K562 (cell line): ENCODE measurements at regions not wholly inside any gene's neighbourhood (a gene's known extent, or its start where the extent isn't known, plus 50 kb on each side); places are given as distances from the start of the nearest gene placed in this dataset.

Experiments
- ATAC-seq: fragments of 200-7000 bp; cut with Tn5 transposase; 3 replicates; pipeline ENCODE4 v1.9.1; 2020; ENCODE audit warnings: moderate library complexity
- BruUV-seq: library from RNA; stranded (reverse); fragments of 400-500 nt; replicated peaks from 2 replicates; lab custom pipeline; 2021; lab: Mats Ljungman, UMichigan
- CTCF ChIA-PET: fragments of 300-600 bp; formaldehyde crosslinking; extraction: SDS; loops from one replicate; lab custom pipeline; 2021; ENCODE audit warnings: low intra/inter-chr PET ratio; lab: Yijun Ruan, JAX
- POLR2A ChIA-PET: fragments of 300-600, 350-650 bp; sonication (Branson Sonifier 250); formaldehyde crosslinking; extraction: SDS; loops from one replicate; lab custom pipeline; 2021; ENCODE audit warnings: antibody characterized with exemption, inconsistent platforms; lab: Yijun Ruan, JAX
- DNase-seq, 4 experiments: peaks; one replicate each; pipeline versions ENCODE4 v3.0.0 to v3.0.0-alpha.2; 2011 to 2018; ENCODE audit warnings: low spot score in 3 of 4, mixed read lengths in 3 of 4; ENCODE audit errors: extremely low read depth in 1 of 4
- FAIRE-seq: peaks from 2 replicates; lab custom pipeline; 2011; peaks lifted over from hg19 to GRCh38; lab: Jason Lieb, UNC
- H2AFZ ChIP-seq: 2 replicates; pipeline ENCODE4 v1.6.0; 2011; ENCODE audit warnings: low read depth, low read length, control low read depth, inconsistent platforms
- H3K27ac ChIP-seq: fragments of 200-600 bp; 3 replicates; pipeline ENCODE4 v1.8.0; 2011; ENCODE audit warnings: low read depth, mild to moderate bottlenecking, control low read depth, inconsistent platforms, low read length, moderate library complexity, mixed read lengths; ENCODE audit errors: extremely low read depth
- H3K27me3 ChIP-seq, 2 experiments: fragments of 300-600 bp in 1 of 2; 2 replicates in 1 of 2; 3 replicates in 1 of 2; pipeline versions ENCODE4 v1.6.0 to v1.8.0; 2011; ENCODE audit warnings: inconsistent platforms in 2 of 2, low read length in 2 of 2, mild to moderate bottlenecking in 1 of 2, mixed read lengths in 1 of 2, moderate library complexity in 1 of 2; ENCODE audit not compliant: control insufficient read depth in 2 of 2, insufficient read depth in 2 of 2
- H3K36me3 ChIP-seq: fragments of 300-600 bp; 3 replicates; pipeline ENCODE4 v1.8.0; 2011; ENCODE audit warnings: mild to moderate bottlenecking, low read length, inconsistent platforms; ENCODE audit not compliant: control insufficient read depth, insufficient read depth
- H3K4me1 ChIP-seq, 2 experiments: fragments of 200-600 bp in 1 of 2; replicated peaks in 1 of 2; 2 replicates in 1 of 2; 3 replicates in 1 of 2; pipeline versions ENCODE4 v1.5.1 to v1.8.0; 2011; ENCODE audit warnings: inconsistent platforms in 2 of 2, low read length in 2 of 2, mild to moderate bottlenecking in 1 of 2, mixed read lengths in 1 of 2, moderate library complexity in 1 of 2; ENCODE audit not compliant: control insufficient read depth in 2 of 2, insufficient read depth in 2 of 2
- H3K4me2 ChIP-seq: 2 replicates; pipeline ENCODE4 v1.6.1; 2011; ENCODE audit warnings: low read length, control low read depth, inconsistent platforms, mixed read lengths; ENCODE audit not compliant: insufficient read depth
- H3K4me3 ChIP-seq: fragments of 200-600 bp; sonication (generic), shearing (Covaris generic); 2 replicates; pipeline ENCODE4 v1.5.1; 2016; ENCODE audit warnings: control low read depth, inconsistent platforms
- H3K79me2 ChIP-seq: fragments of 200-600 bp; 3 replicates; pipeline ENCODE4 v1.8.0; 2011; ENCODE audit warnings: low read length, inconsistent platforms; ENCODE audit not compliant: control insufficient read depth, insufficient read depth
- H3K9ac ChIP-seq, 2 experiments: 2 replicates each; pipeline versions ENCODE4 v1.6.0 to v1.6.1; 2011; ENCODE audit warnings: low read depth in 2 of 2, low read length in 2 of 2, control low read depth in 1 of 2, inconsistent platforms in 1 of 2, mild to moderate bottlenecking in 1 of 2, mixed read lengths in 1 of 2; ENCODE audit not compliant: insufficient read depth in 1 of 2
- H3K9me1 ChIP-seq: one replicate; pipeline ENCODE4 v1.6.0; 2011; ENCODE audit warnings: inconsistent platforms, mild to moderate bottlenecking, low read length, moderate library complexity; ENCODE audit not compliant: control insufficient read depth, insufficient read depth
- H3K9me3 ChIP-seq: replicated peaks from 2 replicates; pipeline ENCODE4 v1.5.1; 2011; ENCODE audit warnings: low read depth, low read length, inconsistent platforms; ENCODE audit not compliant: control insufficient read depth, insufficient read depth
- H4K20me1 ChIP-seq: replicated peaks from 2 replicates; pipeline ENCODE4 v1.6.1; 2011; ENCODE audit warnings: low read length, inconsistent platforms, mixed read lengths; ENCODE audit not compliant: control insufficient read depth, insufficient read depth
- ATF4 ChIP-seq: fragments of 450-650 bp; formaldehyde crosslinking; IDR thresholded peaks from 2 replicates; pipeline ENCODE4 v1.4.0; 2022; ENCODE audit warnings: mild to moderate bottlenecking, moderate library complexity
- BRD4 ChIP-seq: fragments of 200-600 bp; sonication (generic); IDR thresholded peaks from 2 replicates; pipeline ENCODE4 v1.6.1; 2017; ENCODE audit warnings: inconsistent platforms
- FOXA1 ChIP-seq: fragments of 450-650 bp; IDR thresholded peaks from 2 replicates; pipeline ENCODE4 v1.6.1; 2016; ENCODE audit warnings: mild to moderate bottlenecking, borderline replicate concordance
- KDM4B ChIP-seq, 2 experiments: fragments of 450-650 bp in 1 of 2; sonication (generic) in 1 of 2; IDR thresholded peaks; 2 replicates each; pipeline ENCODE4 v1.6.1; 2016 to 2017; ENCODE audit warnings: borderline replicate concordance in 2 of 2, antibody characterized with exemption in 1 of 2, low read depth in 1 of 2, mild to moderate bottlenecking in 1 of 2
- MLLT1 ChIP-seq, 2 experiments: fragments of 450-650 bp; IDR thresholded peaks; 2 replicates each; pipeline ENCODE4 v1.6.1; 2016
- NCOA6 ChIP-seq: fragments of 450-650 bp; IDR thresholded peaks from 2 replicates; pipeline ENCODE4 v1.6.1; 2017; ENCODE audit warnings: mild to moderate bottlenecking
- NR4A1 ChIP-seq, 2 experiments: fragments of 250-450 bp in 1 of 2; fragments of 450-650 bp in 1 of 2; sonication (Bioruptor Pico) in 1 of 2; IDR thresholded peaks; 2 replicates each; pipeline versions ENCODE4 v1.4.0 to v1.6.1; 2016 to 2020; ENCODE audit warnings: mild to moderate bottlenecking in 2 of 2, missing compliant biosample characterization in 1 of 2, missing genetic modification characterization in 1 of 2, moderate library complexity in 1 of 2
- RB1 ChIP-seq: fragments of 450-650 bp; IDR thresholded peaks from 2 replicates; pipeline ENCODE4 v1.6.1; 2017; ENCODE audit warnings: low read depth, mild to moderate bottlenecking
- THRAP3 ChIP-seq: fragments of 450-650 bp; IDR thresholded peaks from 2 replicates; pipeline ENCODE4 v1.6.1; 2016; ENCODE audit warnings: mild to moderate bottlenecking, inconsistent platforms, borderline replicate concordance
- ZFX ChIP-seq: sonication (generic); formaldehyde crosslinking; IDR thresholded peaks from 2 replicates; pipeline ENCODE4 v1.8.0; 2022; ENCODE audit warnings: mild to moderate bottlenecking, missing genetic modification reagents, moderate library complexity
- ZNF143 ChIP-seq: sonication (generic); formaldehyde crosslinking; IDR thresholded peaks from 2 replicates; pipeline ENCODE4 v1.9.0; 2022; ENCODE audit warnings: mild to moderate bottlenecking, missing genetic modification reagents
- ZNF23 ChIP-seq: fragments of 250-450 bp; sonication (Bioruptor Pico); IDR thresholded peaks from 2 replicates; pipeline ENCODE4 v1.4.0; 2020; ENCODE audit warnings: mild to moderate bottlenecking
- ZNF75A ChIP-seq: fragments of 450-650 bp; formaldehyde crosslinking; IDR thresholded peaks from 2 replicates; pipeline ENCODE4 v1.4.0; 2020; ENCODE audit warnings: mild to moderate bottlenecking
- WGBS: fragments of 100-300 bp; shearing (Covaris generic); methylation state at CpG from one replicate; pipeline ENCODE4 v1.1.6; 2016; ENCODE audit warnings: low coverage, mixed read lengths; ENCODE audit not compliant: insufficient coverage; ENCODE audit errors: missing lambda C conversion rate; 5-methylcytosine and 5-hydroxymethylcytosine counted together
- in situ Hi-C: fragments of 300-500 bp; cut with MboI; formaldehyde crosslinking; loops from 4 replicates; pipeline ENCODE4 v1.15.0; 2018; ENCODE audit warnings: inconsistent platforms, mixed read lengths
- intact Hi-C: fragments of 100-400 bp; cut with micrococcal nuclease; formaldehyde crosslinking; loops from 2 replicates; pipeline ENCODE4 v1.14.2; 2022

GRCh38 chr5:67366276-67366675 lies 169.7 kb upstream of the CD180 start:
- Histone ChIP-seq H2AFZ (no peak overlapping the region), H4K20me1 (no peaks in the 10 kb centered on the region), H3K9me3 (no peaks in the 10 kb centered on the region), H3K9ac (no peak overlapping the region)
- ATAC-seq (no peak), FAIRE-seq (no peak)
- in situ Hi-C loops, result no loop called here
- TF ChIP-seq ZFX (CRISPR knock-in tag) (no peak), ATF4 (CRISPR knock-in tag) (no peak)
- TF ChIP-seq, all 486 proteins: peak for 0
- Histone ChIP-seq H3K4me1 (no peaks in the 10 kb centered on the region), H3K4me3 (no peak overlapping the region), H3K36me3 (no peaks in the 10 kb centered on the region), H3K9me1 (no peaks in the 10 kb centered on the region), H3K79me2 (no peaks in the 10 kb centered on the region), H3K27me3 (no peaks in the 10 kb centered on the region), H3K27ac (no peak overlapping the region), H3K4me2 (no peak overlapping the region)
- CTCF ChIA-PET, result no interaction called here
- no TSS peak for BruUV-seq
- intact Hi-C loops, result no loop called here
- POLR2A ChIA-PET, result no interaction called here
- DNase-seq, result no peak
- WGBS, result 0% methylated on average over 8 of the region's 8 CpGs

- in situ Hi-C loops (no loop called here), intact Hi-C loops (no loop called here)
- no peak overlapping the region for H3K9ac ChIP-seq
- no peaks in the 10 kb centered on the region for H3K27me3 ChIP-seq
- CTCF ChIA-PET, result interaction anchor here (0.8 kb wide), 1 partner anchor 221 kb away, joined by 3 read pairs; no protein-coding TSS in a partner anchor
- no peak overlapping the region for H3K4me3 ChIP-seq
- H3K27ac ChIP-seq, result no peak overlapping the region
- no peaks in the 10 kb centered on the region for H4K20me1 ChIP-seq
- no peak overlapping the region for H2AFZ ChIP-seq
- FAIRE-seq (no peak), ATAC-seq (no peak), DNase-seq (no peak)
- 0% methylated on average over 3 of the region's 3 CpGs for WGBS
- H3K9me3 ChIP-seq, result no peaks in the 10 kb centered on the region
- POLR2A ChIA-PET, result no interaction called here
- no peaks in the 10 kb centered on the region for H3K79me2 ChIP-seq
- no peaks in the 10 kb centered on the region for H3K4me1 ChIP-seq
- no TSS peak for BruUV-seq
- H3K36me3 ChIP-seq, result no peaks in the 10 kb centered on the region
- H3K9me1 ChIP-seq, result no peaks in the 10 kb centered on the region
- no peak overlapping the region for H3K4me2 ChIP-seq
- TF ChIP-seq NCOA6 (no peak), FOXA1 (no peak), MLLT1 (IDR thresholded peaks at IDR 0.05) (no peak), NR4A1 (CRISPR knock-in tag; IDR thresholded peaks at IDR 0.05) (no peak), NR4A1 (tag; IDR thresholded peaks at IDR 0.05) (no peak), BRD4 (no peak), ZNF23 (CRISPR knock-in tag) (no peak), ZNF75A (CRISPR knock-in tag) (no peak), ZNF143 (CRISPR knock-in tag) (no peak), RB1 (no peak), THRAP3 (no peak), KDM4B (IDR thresholded peaks at IDR 0.05; ENCODE audit: borderline replicate concordance in 2 of 2, low read depth in 1 of 2) (no peak)
Observed at GRCh38 chr5:67364381-67364970, 167.9 kb upstream of the CD180 start.
